ENCODE measurements at regions not wholly inside any gene's neighbourhood (a gene's known extent, or its start where the extent isn't known, plus 50 kb on each side); places are given as distances from the start of the nearest gene placed in this dataset.

GRCh38 chr5:29150840-29151239 is 2042.6 kb upstream of the CDH6 start:
- no peaks in the 10 kb centered on the region for H3K4me1 Mint-ChIP-seq (ENCODE audit: low read depth)
- no peaks in the 10 kb centered on the region for H3K36me3 Mint-ChIP-seq (ENCODE audit: low read depth)
- ATAC-seq = no peak

GRCh38 chr5:29148581-29148980 is 2044.9 kb upstream of the CDH6 start:
- no peaks in the 10 kb centered on the region for H3K36me3 Mint-ChIP-seq (ENCODE audit: low read depth)
- ATAC-seq = no peak
- H3K27ac Mint-ChIP-seq = no peak overlapping the region
- H3K9me3 Mint-ChIP-seq = peaks cover 16% of the 10 kb centered on the region
- H3K27me3 Mint-ChIP-seq = no peaks in the 10 kb centered on the region
- H3K4me1 Mint-ChIP-seq (ENCODE audit: low read depth) = no peaks in the 10 kb centered on the region
- DNase-seq = no peak
- intact Hi-C loops (cut with micrococcal nuclease) = no loop called here
- CTCF ChIA-PET = no interaction called here
- POLR2A ChIA-PET = no interaction called here
- no peak for TF ChIP-seq CTCF (IDR thresholded peaks at IDR 0.05)
- no peak overlapping the region for H3K4me3 Mint-ChIP-seq

More at GRCh38 chr5:29150840-29151239, 2042.6 kb upstream of the CDH6 start:
- Mint-ChIP-seq H3K27ac (no peak overlapping the region), H3K9me3 (peaks cover 14% of the 10 kb centered on the region), H3K4me3 (no peak overlapping the region), H3K27me3 (no peaks in the 10 kb centered on the region)
- no peak for DNase-seq
- ChIA-PET CTCF (no interaction called here), POLR2A (interaction anchor here (0.7 kb wide), 1 partner anchor 886 kb away, joined by 5 read pairs; no protein-coding TSS in a partner anchor)
- TF ChIP-seq CTCF (IDR thresholded peaks at IDR 0.05) = no peak
- intact Hi-C loops (cut with micrococcal nuclease) = no loop called here

- POLR2A ChIA-PET = no interaction called here
- intact Hi-C loops (cut with micrococcal nuclease) = no loop called here
- ATAC-seq (no peak), DNase-seq (no peak)
- TF ChIP-seq CTCF (IDR thresholded peaks at IDR 0.05) = no peak
- CTCF ChIA-PET = no interaction called here
- H3K36me3 Mint-ChIP-seq (ENCODE audit: low read depth) = no peaks in the 10 kb centered on the region
- no peak overlapping the region for H3K27ac Mint-ChIP-seq
- no peaks in the 10 kb centered on the region for H3K27me3 Mint-ChIP-seq
- no peaks in the 10 kb centered on the region for H3K4me1 Mint-ChIP-seq (ENCODE audit: low read depth)
- H3K4me3 Mint-ChIP-seq = no peak overlapping the region
- peaks cover 14% of the 10 kb centered on the region for H3K9me3 Mint-ChIP-seq
These were observed 2045.4 kb upstream of the CDH6 start for GRCh38 chr5:29148073-29148472.

GRCh38 chr5:29143266-29143665 is 2050.2 kb upstream of the CDH6 start:
- DNase-seq (no peak), ATAC-seq (no peak)
- intact Hi-C loops (cut with micrococcal nuclease) = no loop called here
- Mint-ChIP-seq H3K27me3 (no peaks in the 10 kb centered on the region), H3K36me3 (ENCODE audit: low read depth) (no peaks in the 10 kb centered on the region), H3K27ac (no peak overlapping the region), H3K4me1 (ENCODE audit: low read depth) (no peaks in the 10 kb centered on the region), H3K9me3 (peaks cover 9% of the 10 kb centered on the region), H3K4me3 (no peak overlapping the region)
- no peak for TF ChIP-seq CTCF (IDR thresholded peaks at IDR 0.05)
- ChIA-PET CTCF (no interaction called here), POLR2A (no interaction called here)

GRCh38 chr5:29134418-29134817 is 2059.1 kb upstream of the CDH6 start:
- no peak for TF ChIP-seq CTCF (IDR thresholded peaks at IDR 0.05)
- no peak overlapping the region for H3K27ac Mint-ChIP-seq
- H3K4me1 Mint-ChIP-seq (ENCODE audit: low read depth) = no peaks in the 10 kb centered on the region
- POLR2A ChIA-PET = no interaction called here
- no peaks in the 10 kb centered on the region for H3K36me3 Mint-ChIP-seq (ENCODE audit: low read depth)
- DNase-seq = no peak
- CTCF ChIA-PET = no interaction called here
- no peaks in the 10 kb centered on the region for H3K27me3 Mint-ChIP-seq
- no peak overlapping the region for H3K4me3 Mint-ChIP-seq
- no peak for ATAC-seq
- H3K9me3 Mint-ChIP-seq = peaks cover 24% of the 10 kb centered on the region
- intact Hi-C loops (cut with micrococcal nuclease) = no loop called here
